ENCODE measurements at regions not wholly inside any gene's neighbourhood (a gene's known extent, or its start where the extent isn't known, plus 50 kb on each side); places are given as distances from the start of the nearest gene placed in this dataset.
"Not testable (repeated sequence)": the region's sequence is repeated elsewhere in the genome, so short reads cannot be mapped to it uniquely, and the experiment has no call there.

DNA sequence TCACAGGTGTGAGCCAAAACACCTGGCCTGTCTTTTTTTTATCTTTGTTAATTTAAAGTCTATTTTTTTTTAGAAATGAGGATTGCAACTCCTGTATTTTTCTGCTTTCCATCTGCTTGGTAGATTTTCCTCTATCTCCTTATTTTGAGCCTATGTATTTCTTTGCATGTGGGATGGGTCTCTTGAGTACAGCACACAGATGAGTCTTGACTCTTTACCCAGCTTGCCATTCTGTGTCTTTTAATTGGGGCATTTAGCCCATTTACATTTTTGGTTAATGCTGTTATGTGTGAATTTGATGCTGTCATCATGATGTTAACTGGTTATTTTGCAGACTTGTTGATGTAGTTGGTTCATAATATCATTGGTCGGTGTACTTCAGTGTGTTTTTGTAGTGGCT is 317.4 kb downstream of the IPO8 start:
- no peak for DNase-seq (ENCODE audit: low read depth in 2 of 3, low spot score in 2 of 3)

DNA sequence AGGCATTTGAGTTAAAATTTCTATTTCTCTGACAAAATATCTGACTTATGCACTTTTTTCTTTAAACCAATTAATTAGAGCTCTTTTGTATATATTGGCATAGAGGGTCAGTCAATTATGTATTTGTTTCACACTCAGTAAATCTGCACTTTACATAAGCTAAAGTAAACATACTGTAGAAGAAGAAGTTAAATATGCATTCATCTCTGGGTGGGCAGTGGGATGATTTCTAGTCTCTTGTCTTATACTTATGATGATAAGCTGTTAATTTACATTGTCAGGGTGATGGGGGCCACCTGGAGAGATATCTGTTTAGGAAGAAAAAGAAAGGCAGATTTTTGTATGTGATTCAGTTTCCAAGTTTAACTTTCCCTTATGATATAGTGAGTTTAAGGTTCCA is 330.8 kb downstream of the IPO8 start:
- no peak for DNase-seq (ENCODE audit: low read depth in 2 of 3, low spot score in 2 of 3)

DNA sequence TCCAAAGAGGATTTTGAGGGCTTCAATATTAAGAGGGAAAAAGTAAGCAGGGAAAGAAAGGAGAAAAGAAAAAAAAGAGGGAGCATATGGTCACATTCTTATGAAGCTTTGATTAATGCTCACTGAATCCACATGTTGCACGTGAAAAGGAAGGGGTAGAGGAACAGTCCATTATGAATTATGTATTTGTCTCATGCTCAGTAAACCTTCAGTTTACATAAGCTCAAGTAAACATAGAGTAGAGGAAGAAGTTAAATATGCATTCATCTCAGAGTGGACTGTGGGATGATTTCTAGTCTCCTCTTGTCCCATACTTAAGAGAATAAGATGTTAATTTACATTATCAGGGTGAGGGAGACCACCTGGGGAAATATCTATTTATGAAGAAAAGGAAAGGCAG is 334.5 kb downstream of the IPO8 start:
- DNase-seq (ENCODE audit: low read depth in 2 of 3, low spot score in 2 of 3): no peak

DNA sequence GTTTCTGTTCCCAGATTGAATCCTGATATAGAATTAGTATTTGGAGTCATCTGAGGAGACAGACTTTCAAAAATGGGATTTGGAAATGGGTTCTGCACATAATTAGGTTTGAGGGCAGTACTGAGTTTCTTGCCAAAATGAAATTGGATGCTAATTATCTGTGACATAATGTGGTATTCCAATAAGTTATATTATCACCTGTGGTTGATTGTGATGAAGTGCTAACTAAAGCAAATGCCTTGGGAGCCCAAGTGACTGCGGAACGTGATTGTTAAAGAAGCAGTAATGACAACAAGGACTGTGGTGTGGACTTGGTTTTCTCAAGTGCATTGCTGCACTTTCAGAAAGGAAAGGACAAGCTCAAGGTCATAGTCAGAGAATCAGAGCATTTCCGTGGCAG is 337.0 kb downstream of the IPO8 start:
- no peak for DNase-seq (ENCODE audit: low read depth in 2 of 3, low spot score in 2 of 3)

DNA sequence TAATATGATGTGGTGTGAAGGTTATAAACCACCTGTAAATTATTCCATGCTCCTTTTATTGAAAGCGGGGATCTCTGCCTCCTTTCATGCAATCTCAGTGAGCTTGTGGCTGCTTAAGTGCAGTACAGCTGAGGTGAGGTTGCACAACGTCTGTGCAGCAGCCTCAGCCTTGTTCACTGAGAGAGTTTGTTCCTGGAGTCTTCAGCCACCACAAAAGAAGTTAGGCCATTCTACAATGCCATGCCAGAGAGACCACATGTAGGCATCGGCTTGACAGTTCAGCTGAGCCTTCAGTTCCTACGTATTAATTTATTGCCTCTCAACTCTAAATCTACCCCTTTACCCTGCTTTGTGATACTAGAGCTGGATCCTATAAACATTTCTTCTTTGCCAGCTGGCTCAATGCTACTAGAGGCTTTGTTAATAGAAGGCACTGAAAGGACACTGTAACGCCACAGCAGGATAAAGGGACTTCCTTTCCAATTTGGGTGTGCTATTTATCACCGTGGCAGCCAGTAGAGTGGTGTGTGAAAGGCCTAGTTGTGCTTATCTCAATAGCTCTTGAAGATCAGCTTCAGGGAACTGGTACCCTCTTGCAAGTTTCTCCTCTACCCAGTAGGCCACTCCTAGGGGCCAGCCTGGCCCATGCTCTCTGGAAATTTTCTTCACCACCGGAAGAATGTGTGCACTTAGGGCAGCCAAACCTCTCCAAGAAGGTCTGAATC is 337.7 kb downstream of the IPO8 start:
- no peak for DNase-seq (ENCODE audit: low read depth in 2 of 3, low spot score in 2 of 3)

DNA sequence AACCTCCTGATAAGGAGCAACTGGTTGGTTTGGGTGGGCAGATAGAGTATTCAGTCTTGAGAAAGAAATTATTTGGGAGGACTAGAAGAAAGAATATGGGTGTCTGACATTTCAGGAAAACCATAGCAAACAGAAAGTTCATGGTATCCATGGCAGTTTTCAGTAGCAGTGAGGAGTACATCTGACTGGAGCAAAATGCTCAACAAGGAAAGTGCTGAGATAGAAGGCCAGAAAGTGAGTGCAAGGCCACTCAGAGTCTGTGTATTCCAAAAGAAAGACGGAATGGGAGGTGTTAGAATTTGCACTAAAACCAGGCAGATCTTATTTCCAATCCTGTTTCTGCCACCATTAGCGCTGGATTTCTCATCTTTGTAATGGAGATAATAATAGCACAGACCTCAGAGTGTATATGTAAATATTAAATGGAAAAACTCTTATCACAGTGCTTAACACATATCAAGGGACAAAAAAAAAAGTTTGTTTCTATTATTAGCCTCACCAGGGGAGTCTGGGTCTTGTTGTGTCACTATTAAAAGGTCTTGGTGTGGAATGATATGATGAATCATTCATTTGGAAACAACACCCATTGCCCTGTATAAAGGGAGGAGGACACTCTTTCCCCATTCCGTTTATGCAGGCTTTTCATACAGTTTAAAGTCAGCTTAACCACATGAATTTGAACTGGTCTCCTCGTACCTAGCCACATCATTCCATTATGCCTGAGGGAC is 349.8 kb downstream of the IPO8 start:
- no peak for DNase-seq (ENCODE audit: low read depth in 2 of 3, low spot score in 2 of 3)

DNA sequence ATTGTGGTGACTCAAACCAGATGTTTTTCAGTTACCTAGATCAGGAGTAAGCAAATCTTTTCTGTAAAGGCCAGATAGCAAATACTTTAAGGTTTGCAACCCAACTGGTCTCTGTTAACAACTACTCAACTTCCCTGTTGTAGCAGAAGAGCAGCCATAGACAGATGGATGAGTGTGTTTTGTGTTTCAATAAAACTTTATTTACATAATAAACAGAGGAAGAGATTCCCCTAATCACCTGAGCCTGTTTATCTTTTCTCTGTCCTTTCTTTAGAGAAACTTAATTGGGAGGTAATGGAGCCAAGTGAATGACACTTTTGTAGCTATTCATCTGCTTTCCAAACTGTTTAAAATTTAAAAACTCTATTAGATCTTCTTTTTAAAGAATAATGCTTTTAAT is 365.1 kb downstream of the IPO8 start:
- no peak for DNase-seq (ENCODE audit: low read depth in 2 of 3, low spot score in 2 of 3)

DNA sequence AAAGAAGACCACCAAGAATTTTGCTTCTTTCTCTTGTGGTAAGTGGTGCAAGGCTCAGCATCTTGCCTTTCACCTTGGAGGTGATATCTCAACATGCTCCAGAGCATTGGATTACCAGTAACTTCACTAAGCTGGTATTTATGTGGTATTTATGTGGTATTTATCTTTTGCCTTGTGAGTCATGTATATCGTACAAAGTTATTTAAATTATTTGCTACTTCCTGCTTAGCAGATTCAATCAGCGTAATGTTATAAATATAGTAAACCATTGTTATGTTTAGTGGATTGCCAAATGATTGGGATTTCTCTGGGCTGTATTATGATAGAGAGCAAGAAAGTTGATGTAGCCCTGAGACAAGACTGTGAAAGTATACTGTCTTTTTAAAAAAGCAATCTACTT is 366.4 kb downstream of the IPO8 start:
- no peak for DNase-seq (ENCODE audit: low read depth in 2 of 3, low spot score in 2 of 3)

DNA sequence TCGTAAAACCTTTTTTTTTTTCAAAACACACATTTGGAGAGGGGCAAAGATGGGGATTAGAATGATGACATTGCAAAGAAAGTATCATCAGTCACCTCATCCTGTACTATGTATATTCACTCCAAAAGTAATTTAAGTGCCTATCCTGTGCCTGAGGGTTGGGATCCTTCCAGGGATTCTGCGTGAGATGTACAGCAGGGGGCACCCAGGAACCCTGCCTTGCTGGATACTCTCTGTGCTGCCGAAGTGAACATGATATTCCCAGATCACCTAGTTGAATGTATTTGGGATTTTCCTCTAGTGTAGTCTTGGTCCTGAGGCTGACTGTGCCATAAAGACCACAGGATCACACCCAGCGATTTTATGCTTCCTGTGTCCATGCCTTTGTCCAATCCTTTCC is 372.7 kb downstream of the IPO8 start:
- DNase-seq (ENCODE audit: low read depth in 2 of 3, low spot score in 2 of 3): no peak

DNA sequence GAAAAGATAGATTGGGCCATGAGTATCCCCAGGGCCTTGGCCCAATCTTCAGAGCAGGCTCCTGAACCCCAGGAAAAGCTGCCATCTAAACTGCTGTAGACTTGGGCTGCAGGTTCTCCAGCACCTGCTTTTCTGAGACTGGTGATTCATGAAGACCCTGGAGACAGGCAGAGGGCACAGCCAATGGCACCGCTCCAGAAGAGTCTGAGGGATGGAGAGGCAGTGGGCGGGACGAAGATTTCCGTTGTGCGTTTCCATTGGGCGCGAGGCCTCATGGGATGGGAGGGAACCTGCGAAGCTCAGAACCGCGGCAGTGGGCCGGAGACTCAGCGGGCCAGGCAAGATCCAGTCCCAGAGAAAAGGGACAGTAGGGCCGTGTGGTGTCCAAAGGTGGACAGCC is 375.1 kb downstream of the IPO8 start:
- no peak for DNase-seq (ENCODE audit: low read depth in 2 of 3, low spot score in 2 of 3)

DNA sequence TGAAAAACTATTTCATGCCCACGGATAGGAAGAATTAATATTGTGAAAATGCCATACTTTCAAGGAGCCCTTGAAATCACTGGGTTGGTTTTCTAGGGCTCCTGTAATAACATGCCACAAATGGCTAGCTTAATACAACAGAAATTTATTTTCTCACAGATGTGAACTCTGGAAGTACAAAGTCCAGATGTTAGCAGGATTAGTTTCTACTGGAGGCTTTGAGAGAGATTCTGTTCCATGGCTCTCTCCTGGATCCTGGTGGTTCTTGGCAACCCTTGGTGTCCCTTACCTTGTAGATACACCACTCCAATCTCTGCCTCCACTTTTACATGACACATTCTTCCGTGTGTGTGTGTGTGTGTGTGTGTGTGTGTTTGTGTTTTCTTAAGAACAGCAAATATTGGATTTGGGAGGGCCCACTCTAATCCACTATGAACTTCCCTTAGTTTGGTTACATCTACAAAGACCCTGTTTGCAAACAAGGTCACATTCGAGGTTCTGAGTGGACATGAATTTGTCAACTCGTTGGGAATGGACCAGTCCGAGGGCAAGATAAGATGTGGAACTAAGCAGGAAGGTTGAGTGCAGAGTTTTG is 381.1 kb downstream of the IPO8 start:
- DNase-seq (ENCODE audit: low read depth in 2 of 3, low spot score in 2 of 3): no peak

DNA sequence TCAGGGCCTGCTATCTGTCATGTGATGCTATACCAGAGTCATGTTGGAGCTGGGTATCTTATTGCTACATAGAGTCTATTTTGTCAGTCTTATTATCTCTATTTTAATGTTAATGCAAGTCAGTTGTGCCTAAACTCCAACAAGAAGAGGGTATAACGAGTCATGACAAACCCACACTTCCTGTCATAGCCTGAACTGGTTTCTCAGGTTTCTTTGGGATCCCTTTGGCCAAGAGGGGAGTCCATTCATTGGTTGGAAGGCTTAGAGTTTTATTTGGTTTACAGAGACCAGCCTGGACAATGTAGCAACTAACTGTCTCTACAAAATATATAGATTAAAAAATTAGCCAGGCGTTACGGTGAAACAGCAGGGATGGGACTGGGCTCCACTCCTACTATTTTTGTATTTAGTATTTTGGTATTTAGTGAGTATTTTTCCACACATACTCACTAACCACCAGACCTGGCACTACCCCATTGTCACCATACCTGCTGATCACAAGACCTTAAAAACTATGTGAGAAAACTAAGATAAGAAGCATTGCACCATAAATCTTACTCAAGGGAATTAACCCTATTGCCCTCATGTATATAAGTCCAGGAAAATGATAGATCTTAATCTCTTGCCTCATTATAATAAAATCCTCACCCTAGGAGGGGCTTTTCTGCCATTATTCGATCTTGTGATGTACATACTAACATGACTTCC is 387.5 kb downstream of the IPO8 start:
- DNase-seq (ENCODE audit: low read depth in 2 of 3, low spot score in 2 of 3): no peak

DNA sequence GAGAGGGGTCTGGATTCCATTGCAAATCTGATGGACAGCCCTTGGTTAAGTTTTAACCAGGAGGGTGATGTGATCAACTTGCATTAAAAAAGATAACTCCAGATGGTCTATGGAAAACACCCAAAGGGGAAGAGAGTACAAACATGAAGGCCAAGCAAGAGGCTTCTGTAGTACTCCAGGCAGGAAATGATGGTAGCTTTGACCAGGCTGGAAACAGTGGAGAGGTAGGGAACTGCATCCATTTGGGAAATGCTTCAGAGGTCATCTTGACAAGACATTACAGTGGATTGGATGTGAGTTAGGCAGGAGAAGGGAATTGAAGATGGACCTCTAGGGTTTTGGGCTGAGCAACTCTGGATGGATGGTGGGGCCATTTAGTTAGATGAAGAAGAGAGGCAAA is 391.1 kb downstream of the IPO8 start:
- DNase-seq (ENCODE audit: low read depth in 2 of 3, low spot score in 2 of 3): no peak

DNA sequence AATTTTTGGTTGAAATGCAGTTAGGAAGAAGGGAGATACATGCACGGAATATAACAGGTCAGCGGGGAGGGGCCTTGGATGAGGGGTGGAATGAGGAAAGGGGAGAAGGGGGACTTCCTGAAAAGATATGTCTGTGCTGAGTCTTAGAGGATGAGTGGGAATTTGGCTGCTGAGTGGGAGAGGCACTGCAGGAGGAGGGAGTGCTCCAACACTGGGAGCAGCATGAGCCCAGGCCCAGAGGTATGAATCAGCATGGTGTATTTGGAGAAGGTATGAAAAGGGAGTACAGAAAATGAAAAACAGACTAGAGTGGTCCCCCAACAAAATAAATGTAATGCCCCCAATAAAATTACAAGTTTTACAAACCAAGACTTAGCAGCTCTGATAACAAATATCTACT is 394.4 kb downstream of the IPO8 start:
- no peak for DNase-seq (ENCODE audit: low read depth in 2 of 3, low spot score in 2 of 3)

DNA sequence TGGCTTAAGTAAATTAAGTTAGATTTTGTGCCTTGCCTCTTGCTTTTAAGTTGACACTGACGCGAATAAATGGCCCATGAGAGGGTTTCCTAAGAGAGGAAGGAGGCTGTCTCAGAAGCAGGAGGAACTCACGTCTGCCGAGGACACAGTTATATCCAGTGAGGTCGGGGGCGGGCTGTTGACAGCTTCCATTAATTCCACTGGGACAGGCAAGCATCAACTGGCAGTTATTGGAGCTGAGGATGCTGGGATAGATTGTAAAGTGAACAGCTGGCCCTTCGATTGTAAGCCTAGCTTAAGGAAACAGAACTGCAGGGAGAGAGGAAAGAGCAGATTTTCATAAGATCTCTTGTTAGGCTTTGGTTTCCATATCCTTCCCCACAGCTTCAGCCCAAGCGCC is 399.2 kb downstream of the IPO8 start:
- no peak for DNase-seq (ENCODE audit: low read depth in 2 of 3, low spot score in 2 of 3)

DNA sequence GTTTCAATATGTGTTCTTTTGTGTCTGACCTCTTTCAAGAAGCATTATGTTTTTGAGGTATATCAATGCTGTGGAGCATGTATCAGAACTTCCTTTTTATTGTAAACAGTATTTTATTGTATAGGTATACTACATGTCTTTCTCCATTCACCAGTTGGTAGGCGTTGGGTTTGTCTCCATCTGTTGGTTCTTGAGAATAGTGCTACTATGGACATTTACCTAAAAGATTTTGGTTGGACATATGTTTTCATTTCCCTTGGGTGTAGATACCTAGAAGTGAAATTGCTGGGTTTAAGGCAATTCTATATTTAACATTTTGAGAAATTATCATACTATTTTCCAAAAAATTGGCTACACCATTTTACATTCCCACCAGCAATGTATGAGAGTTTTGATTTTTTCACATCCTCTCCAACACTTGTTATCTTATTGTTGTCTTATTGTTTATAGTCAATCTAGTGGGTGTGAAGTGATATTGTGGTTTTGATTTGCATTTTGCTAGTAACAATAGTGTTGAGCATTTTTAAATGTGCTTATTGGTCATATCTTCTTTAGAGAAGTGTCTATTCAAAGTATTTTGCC is 409.2 kb downstream of the IPO8 start:
- peak in 1 of 3 donors; percentile 6 for DNase-seq (ENCODE audit: low read depth in 2 of 3, low spot score in 2 of 3)

DNA sequence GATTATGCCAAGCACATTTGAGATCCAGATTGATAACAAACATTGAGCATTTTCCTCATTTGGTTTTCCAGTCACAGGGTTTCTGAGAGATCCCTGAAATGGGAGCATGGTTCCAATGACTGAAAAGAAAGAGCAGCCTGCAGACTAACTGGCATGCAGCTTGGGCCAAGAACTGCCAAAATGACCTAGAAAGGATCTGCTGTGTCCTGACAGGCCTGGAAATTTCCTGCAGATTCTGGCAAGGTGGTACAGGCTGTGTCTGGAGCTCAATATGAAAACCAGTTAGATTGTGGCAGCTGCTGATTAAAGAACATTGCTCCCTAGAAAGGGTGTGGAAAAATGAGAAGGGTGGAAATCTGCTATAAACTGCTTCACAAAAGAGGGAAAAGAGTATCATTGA is 417.3 kb downstream of the IPO8 start:
- DNase-seq (ENCODE audit: low read depth in 2 of 3, low spot score in 2 of 3): no peak

DNA sequence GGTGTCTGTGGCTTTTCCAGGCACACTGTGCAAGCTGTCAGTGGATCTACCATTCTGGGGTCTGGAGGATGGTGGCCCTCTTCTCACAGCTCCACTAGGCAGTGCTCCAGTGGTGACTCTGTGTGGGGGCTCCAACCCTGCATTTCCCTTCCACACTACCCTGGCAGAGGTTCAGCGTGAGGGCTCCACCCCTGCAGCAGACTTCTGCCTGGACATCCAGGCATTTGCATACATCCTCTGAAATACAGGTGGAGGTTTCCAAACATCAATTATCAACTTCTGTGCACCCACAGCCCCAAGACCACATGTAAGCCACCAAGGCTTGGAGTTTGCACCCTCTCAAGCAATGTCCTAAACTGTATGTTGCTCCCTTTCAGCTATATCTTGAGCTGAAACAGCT is 423.2 kb downstream of the IPO8 start:
- not testable (repeated sequence) for DNase-seq (ENCODE audit: low read depth in 2 of 3, low spot score in 2 of 3)

DNA sequence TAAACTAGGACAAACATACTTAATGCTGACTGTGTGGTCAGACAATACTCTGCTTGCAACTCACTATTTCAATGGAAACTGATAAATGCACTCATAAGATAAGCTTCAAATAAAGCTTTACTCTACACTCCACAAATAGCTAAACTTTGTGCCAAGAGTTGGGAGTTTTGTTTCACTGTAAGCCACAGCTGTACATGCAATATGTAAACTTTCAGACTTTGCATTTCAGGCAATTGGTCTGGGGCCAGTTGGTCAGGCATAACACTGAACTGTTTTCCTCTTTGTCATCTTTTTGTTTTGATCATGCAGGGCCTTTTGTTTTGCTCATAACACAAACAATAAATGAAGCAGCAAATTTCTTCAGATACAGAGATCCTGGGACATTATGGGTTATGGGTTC is 426.2 kb downstream of the IPO8 start:
- DNase-seq (ENCODE audit: low read depth in 2 of 3, low spot score in 2 of 3): no peak

DNA sequence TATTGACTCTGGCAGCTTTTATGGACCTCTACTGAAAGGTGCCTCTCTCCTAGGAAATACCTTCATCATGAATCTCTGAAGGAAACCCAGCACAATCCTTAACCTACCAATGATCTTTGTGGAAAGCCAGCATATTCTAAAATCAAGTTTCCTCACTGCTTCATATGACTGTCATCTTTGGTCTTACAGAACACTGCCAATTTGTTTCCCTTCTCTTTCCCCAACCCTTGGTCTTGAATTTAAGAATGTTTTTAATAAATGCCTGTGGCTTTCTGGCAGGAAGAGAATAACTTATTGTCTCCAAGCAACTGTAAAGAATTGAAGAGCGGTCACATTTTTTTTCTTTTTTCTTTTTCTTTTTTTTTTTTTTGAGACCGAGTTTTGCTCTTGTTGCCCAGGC is 427.6 kb downstream of the IPO8 start:
- DNase-seq (ENCODE audit: low read depth in 2 of 3, low spot score in 2 of 3): no peak

DNA sequence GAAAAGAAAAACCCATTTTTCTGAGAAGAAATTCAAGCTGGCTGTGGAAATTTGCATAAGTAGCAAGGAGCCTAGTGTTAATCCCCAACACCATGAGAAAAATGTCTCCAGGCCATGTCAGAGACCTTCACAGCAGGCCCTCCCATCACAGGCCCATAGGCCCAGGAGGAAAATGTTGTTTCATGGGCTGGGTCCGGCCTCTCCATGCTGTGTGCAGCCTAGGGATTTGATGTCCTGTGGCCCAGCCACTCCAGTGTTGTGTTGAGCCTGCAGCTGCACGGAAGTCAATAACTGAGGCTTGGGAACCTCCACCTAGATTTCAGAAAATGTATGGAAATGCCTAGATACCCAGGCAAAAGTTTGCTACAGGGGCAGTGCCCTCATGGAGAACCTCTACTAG is 432.2 kb downstream of the IPO8 start:
- DNase-seq (ENCODE audit: low read depth in 2 of 3, low spot score in 2 of 3): no peak
